HepG2 (cell line): ENCODE measurements at regions not wholly inside any gene's neighbourhood (a gene's known extent, or its start where the extent isn't known, plus 50 kb on each side); places are given as distances from the start of the nearest gene placed in this dataset.

Experiments
- ATAC-seq: fragments of 200-7000 bp; cut with Tn5 transposase; 3 replicates; pipeline ENCODE4 v1.9.1; 2020; ENCODE audit warnings: mild to moderate bottlenecking, moderate library complexity
- BruUV-seq: library from RNA; stranded (reverse); fragments of 400-500 nt; replicated peaks from 2 replicates; lab custom pipeline; 2021; lab: Mats Ljungman, UMichigan
- CTCF ChIA-PET: fragments of 300-600 bp; formaldehyde crosslinking; extraction: SDS; loops from one replicate; lab custom pipeline; 2021; ENCODE audit warnings: low total read pairs, inconsistent platforms, low intra/inter-chr PET ratio; lab: Yijun Ruan, JAX
- POLR2A ChIA-PET: fragments of 350-600 bp; sonication (Branson Sonifier 250); formaldehyde crosslinking; loops from one replicate; lab custom pipeline; 2020; ENCODE audit warnings: antibody characterized with exemption, inconsistent platforms; lab: Yijun Ruan, JAX
- DNase-seq: peaks from one replicate; pipeline ENCODE4 v3.0.0-alpha.2; 2015; ENCODE audit warnings: low spot score
- FAIRE-seq: peaks from 3 replicates; lab custom pipeline; 2011; peaks lifted over from hg19 to GRCh38; lab: Jason Lieb, UNC
- H2AFZ ChIP-seq: one replicate; pipeline ENCODE4 v1.6.1; 2011; ENCODE audit warnings: low read length, inconsistent platforms
- H3K27ac ChIP-seq: fragments of 300-600 bp; 3 replicates; pipeline ENCODE4 v1.8.0; 2011; ENCODE audit warnings: mixed run types, mild to moderate bottlenecking, mixed read lengths, low read length, inconsistent platforms; ENCODE audit not compliant: insufficient read depth; ENCODE audit errors: extremely low read length
- H3K27me3 ChIP-seq, 2 experiments: fragments of 200-600 bp in 1 of 2; 2 replicates in 1 of 2; 3 replicates in 1 of 2; pipeline versions ENCODE4 v1.6.0 to v1.8.0; 2011; ENCODE audit warnings: low read length in 2 of 2, mild to moderate bottlenecking in 2 of 2, moderate library complexity in 2 of 2, inconsistent platforms in 1 of 2; ENCODE audit not compliant: insufficient read depth in 2 of 2, control insufficient read depth in 1 of 2
- H3K36me3 ChIP-seq, 2 experiments: fragments of 200-600 bp in 1 of 2; replicated peaks in 1 of 2; 2 replicates in 1 of 2; 3 replicates in 1 of 2; pipeline versions ENCODE4 v1.5.1 to v1.8.0; 2011; ENCODE audit warnings: low read length in 2 of 2, inconsistent platforms in 1 of 2; ENCODE audit not compliant: insufficient read depth in 2 of 2, control insufficient read depth in 1 of 2
- H3K4me1 ChIP-seq: 2 replicates; pipeline ENCODE4 v1.5.1; 2012; ENCODE audit warnings: low read length, inconsistent platforms; ENCODE audit not compliant: insufficient read depth
- H3K4me2 ChIP-seq: 2 replicates; pipeline ENCODE4 v1.6.0; 2011; ENCODE audit warnings: low read depth, low read length, inconsistent platforms
- H3K4me3 ChIP-seq, 3 experiments: fragments of 200-600 bp in 1 of 3; sonication (generic), shearing (Covaris generic) in 1 of 3; replicated peaks in 1 of 3; 2 replicates each; pipeline ENCODE4 v1.5.1; 2011 to 2016; ENCODE audit warnings: low read length in 3 of 3, inconsistent platforms in 2 of 3, low read depth in 2 of 3, mild to moderate bottlenecking in 2 of 3, control low read depth in 1 of 3, mixed read lengths in 1 of 3; ENCODE audit not compliant: insufficient read depth in 1 of 3
- H3K79me2 ChIP-seq: one replicate; pipeline ENCODE4 v1.6.1; 2011; ENCODE audit warnings: low read length, inconsistent platforms; ENCODE audit not compliant: insufficient read depth
- H3K9ac ChIP-seq: 2 replicates; pipeline ENCODE4 v1.6.0; 2011; ENCODE audit warnings: mild to moderate bottlenecking, low read depth, low read length, inconsistent platforms; ENCODE audit not compliant: insufficient read depth
- H3K9me3 ChIP-seq: 2 replicates; pipeline ENCODE4 v1.5.1; 2012; ENCODE audit warnings: mild to moderate bottlenecking, low read length
- H4K20me1 ChIP-seq: 2 replicates; pipeline ENCODE4 v1.6.0; 2011; ENCODE audit warnings: inconsistent platforms, mild to moderate bottlenecking, low read length, moderate library complexity; ENCODE audit not compliant: insufficient read depth
- HNF1A ChIP-seq, 2 experiments: sonication (generic) in 1 of 2; formaldehyde crosslinking in 1 of 2; IDR thresholded peaks; 2 replicates each; pipeline versions ENCODE4 v1.4.0 to v1.6.1; 2016 to 2020; ENCODE audit warnings: borderline replicate concordance in 1 of 2, low read depth in 1 of 2, mild to moderate bottlenecking in 1 of 2, missing genetic modification reagents in 1 of 2
- HNRNPLL ChIP-seq: fragments of 200-400 bp; formaldehyde crosslinking; IDR thresholded peaks from 2 replicates; pipeline ENCODE4 v1.6.1; 2017; ENCODE audit warnings: mild to moderate bottlenecking, low read depth, low read length; ENCODE audit not compliant: poor library complexity, severe bottlenecking
- POLR2G ChIP-seq: fragments of 200-400 bp; formaldehyde crosslinking; IDR thresholded peaks from 2 replicates; pipeline ENCODE4 v1.6.1; 2018; ENCODE audit warnings: mild to moderate bottlenecking, low read depth, low read length, moderate library complexity
- WIZ ChIP-seq: sonication (generic); formaldehyde crosslinking; IDR thresholded peaks from 2 replicates; pipeline ENCODE4 v1.5.1; 2020; ENCODE audit warnings: mild to moderate bottlenecking, missing genetic modification reagents
- ZNF850 ChIP-seq: sonication (generic); formaldehyde crosslinking; conservative IDR thresholded peaks from 2 replicates; pipeline ENCODE4 v1.9.0; 2021; ENCODE audit warnings: mild to moderate bottlenecking, missing genetic modification reagents
- WGBS: methylation state at CpG from one replicate; pipeline ENCODE4 v1.1.6; 2017; ENCODE audit warnings: low lambda C conversion rate; 5-methylcytosine and 5-hydroxymethylcytosine counted together
- in situ Hi-C: cut with HindIII; loops from 2 replicates; pipeline ENCODE4 v1.10.0; 2017; ENCODE audit warnings: low pct_unique_long_range_greater_than_20kb; ENCODE audit not compliant: extremely low pct_ligation_motif_present
- intact Hi-C: fragments of 100-400 bp; cut with micrococcal nuclease; formaldehyde crosslinking; loops from one replicate; pipeline ENCODE4 v1.10.0; 2022; ENCODE audit not compliant: unreplicated experiment
- TF ChIP-seq, protein P1 (sequence below): sonication (generic); formaldehyde crosslinking; IDR thresholded peaks from 2 replicates; pipeline ENCODE4 v1.5.0; 2020; ENCODE audit warnings: missing genetic modification reagents
- TF ChIP-seq, protein P2 (sequence below): sonication (generic); formaldehyde crosslinking; IDR thresholded peaks from 2 replicates; pipeline ENCODE4 v1.9.0; 2021; ENCODE audit warnings: mild to moderate bottlenecking, missing genetic modification reagents

DNA sequence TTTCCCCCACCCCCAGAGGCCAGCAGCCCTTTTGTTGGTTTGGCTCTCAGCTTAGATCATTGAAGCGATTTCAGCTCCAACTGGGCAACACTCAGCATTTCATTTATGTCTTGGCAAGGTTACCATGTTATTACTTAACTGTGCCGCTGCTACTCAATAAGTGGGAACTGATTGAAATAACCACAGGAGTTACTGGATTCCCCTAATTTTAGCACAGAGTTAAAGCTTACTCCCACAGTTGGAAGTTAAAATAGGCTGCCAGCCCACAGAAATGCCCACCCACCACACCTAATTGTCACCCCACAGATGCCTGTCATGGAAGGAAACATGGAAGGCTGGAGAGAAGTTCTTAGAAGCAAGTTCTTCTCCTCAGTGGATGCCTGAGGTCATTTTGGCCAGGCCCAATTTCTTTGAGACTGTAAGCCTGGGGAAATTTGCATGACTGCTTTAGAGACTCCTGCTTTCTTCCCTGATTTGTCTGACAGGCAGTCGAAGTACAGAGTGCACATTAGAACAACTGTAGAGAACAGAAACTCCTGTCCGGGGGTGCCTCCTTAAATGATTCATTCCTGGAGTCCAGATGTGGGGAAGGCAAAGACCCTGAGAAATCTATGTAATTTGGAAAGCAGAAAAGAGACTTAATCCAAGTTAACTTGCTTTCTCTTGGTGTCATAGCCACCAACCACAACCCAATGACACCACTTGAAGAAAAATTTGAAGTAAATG, 370.0 kb downstream of the ZSWIM6 start (continued):
- TF ChIP-seq HNF1A (IDR thresholded peaks at IDR 0.05; ENCODE audit: low read depth) (no peak), HNF1A (CRISPR knock-in tag; IDR thresholded peaks at IDR 0.05; ENCODE audit: borderline replicate concordance) (no peak), ZNF850 (CRISPR knock-in tag) (no peak), HNRNPLL (no peak), WIZ (no peak)
- TF ChIP-seq, protein P1, sequence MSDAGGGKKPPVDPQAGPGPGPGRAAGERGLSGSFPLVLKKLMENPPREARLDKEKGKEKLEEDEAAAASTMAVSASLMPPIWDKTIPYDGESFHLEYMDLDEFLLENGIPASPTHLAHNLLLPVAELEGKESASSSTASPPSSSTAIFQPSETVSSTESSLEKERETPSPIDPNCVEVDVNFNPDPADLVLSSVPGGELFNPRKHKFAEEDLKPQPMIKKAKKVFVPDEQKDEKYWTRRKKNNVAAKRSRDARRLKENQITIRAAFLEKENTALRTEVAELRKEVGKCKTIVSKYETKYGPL (CRISPR knock-in tag), result no peak

DNA sequence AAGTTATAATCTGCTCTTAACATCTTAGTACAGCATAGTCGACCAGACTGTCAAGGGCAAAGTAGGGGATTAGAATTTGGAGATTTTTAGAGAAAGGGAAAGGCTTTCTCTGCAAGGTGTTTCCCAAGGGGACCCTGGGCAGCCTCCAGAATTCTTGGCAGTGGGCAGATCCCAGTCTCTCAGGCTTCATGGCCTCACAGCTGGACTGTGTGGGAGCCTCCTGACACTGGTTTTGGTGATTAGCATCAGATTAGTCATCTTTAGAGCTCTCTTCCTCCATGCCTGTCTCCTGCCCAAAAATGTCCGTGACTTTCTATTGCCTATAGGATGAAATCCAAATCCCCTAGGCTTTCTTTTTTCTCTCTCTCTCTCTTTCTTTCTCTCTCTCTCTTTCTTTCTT, 370.7 kb downstream of the ZSWIM6 start:
- intact Hi-C loops (no loop called here), in situ Hi-C loops (no loop called here)
- H3K9ac ChIP-seq, result no peak overlapping the region
- ChIA-PET CTCF (no interaction called here), POLR2A (no interaction called here)
- peaks cover 0 to 5% of the 10 kb centered on the region in 2 experiments; a peak in 3 of 5 replicates for H3K27me3 ChIP-seq
- WGBS, result 7% methylated on average over 2 of the region's 2 CpGs
- no peak for ATAC-seq
- H3K27ac ChIP-seq, result no peak overlapping the region
- no peak for DNase-seq
- no peaks in the 10 kb centered on the region for H4K20me1 ChIP-seq
- H3K9me3 ChIP-seq, result no peaks in the 10 kb centered on the region
- no TSS peak for BruUV-seq
- FAIRE-seq, result no peak
- H2AFZ ChIP-seq, result no peak overlapping the region
- no peaks in the 10 kb centered on the region for H3K79me2 ChIP-seq
- no peak overlapping the region for H3K4me3 ChIP-seq
- H3K4me1 ChIP-seq, result no peaks in the 10 kb centered on the region
- no peak overlapping the region for H3K4me2 ChIP-seq
- no peaks in the 10 kb centered on the region for H3K36me3 ChIP-seq
- no peak for TF ChIP-seq POLR2G
- TF ChIP-seq, protein P2, sequence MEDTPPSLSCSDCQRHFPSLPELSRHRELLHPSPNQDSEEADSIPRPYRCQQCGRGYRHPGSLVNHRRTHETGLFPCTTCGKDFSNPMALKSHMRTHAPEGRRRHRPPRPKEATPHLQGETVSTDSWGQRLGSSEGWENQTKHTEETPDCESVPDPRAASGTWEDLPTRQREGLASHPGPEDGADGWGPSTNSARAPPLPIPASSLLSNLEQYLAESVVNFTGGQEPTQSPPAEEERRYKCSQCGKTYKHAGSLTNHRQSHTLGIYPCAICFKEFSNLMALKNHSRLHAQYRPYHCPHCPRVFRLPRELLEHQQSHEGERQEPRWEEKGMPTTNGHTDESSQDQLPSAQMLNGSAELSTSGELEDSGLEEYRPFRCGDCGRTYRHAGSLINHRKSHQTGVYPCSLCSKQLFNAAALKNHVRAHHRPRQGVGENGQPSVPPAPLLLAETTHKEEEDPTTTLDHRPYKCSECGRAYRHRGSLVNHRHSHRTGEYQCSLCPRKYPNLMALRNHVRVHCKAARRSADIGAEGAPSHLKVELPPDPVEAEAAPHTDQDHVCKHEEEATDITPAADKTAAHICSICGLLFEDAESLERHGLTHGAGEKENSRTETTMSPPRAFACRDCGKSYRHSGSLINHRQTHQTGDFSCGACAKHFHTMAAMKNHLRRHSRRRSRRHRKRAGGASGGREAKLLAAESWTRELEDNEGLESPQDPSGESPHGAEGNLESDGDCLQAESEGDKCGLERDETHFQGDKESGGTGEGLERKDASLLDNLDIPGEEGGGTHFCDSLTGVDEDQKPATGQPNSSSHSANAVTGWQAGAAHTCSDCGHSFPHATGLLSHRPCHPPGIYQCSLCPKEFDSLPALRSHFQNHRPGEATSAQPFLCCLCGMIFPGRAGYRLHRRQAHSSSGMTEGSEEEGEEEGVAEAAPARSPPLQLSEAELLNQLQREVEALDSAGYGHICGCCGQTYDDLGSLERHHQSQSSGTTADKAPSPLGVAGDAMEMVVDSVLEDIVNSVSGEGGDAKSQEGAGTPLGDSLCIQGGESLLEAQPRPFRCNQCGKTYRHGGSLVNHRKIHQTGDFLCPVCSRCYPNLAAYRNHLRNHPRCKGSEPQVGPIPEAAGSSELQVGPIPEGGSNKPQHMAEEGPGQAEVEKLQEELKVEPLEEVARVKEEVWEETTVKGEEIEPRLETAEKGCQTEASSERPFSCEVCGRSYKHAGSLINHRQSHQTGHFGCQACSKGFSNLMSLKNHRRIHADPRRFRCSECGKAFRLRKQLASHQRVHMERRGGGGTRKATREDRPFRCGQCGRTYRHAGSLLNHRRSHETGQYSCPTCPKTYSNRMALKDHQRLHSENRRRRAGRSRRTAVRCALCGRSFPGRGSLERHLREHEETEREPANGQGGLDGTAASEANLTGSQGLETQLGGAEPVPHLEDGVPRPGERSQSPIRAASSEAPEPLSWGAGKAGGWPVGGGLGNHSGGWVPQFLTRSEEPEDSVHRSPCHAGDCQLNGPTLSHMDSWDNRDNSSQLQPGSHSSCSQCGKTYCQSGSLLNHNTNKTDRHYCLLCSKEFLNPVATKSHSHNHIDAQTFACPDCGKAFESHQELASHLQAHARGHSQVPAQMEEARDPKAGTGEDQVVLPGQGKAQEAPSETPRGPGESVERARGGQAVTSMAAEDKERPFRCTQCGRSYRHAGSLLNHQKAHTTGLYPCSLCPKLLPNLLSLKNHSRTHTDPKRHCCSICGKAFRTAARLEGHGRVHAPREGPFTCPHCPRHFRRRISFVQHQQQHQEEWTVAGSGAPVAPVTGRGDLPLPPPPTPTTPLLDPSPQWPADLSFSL, result no peak
